ENCODE measurements at regions not wholly inside any gene's neighbourhood (a gene's known extent, or its start where the extent isn't known, plus 50 kb on each side); places are given as distances from the start of the nearest gene placed in this dataset.
A peak's percentile ranks its signal among the peaks of the same experiment; 100 is the strongest.

DNA sequence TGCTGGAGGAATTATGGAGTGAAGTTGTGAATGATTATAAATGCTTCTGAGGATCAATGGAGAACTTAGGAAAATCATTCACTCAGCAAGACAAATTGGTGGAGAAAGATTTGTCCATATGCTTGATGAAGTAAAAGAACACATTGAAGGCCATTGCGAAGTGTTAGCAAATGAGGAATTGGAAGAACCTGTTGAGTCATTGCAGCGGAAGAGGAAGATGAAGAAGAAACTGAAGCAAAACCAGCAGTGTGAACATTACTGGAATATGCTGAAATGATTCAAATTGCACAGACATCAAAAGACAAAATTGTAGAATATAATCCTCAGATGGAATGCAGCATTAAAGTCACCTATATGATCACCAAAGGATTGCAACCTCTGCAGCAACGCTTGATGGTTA lies 168.1 kb downstream of the ADAMTS15 start:
- no peak for DNase-seq

DNA sequence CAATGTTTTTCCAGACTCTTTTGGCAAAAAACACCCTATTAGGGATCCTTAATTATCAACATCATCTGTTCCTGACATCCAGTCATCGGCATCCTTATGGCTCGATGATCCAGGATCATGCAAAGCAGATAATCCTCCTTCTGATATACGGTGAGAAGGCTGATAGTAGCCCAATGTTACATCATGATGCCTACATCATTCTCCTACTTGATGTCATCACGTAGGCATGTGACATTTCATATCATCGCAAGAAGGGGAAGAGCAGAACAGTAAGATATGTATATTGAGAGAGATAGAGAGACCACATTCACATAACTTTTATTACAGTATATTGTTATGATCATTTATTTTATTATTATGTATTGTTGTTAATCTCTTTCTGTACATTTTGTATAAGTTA lies 168.6 kb downstream of the ADAMTS15 start:
- no peak for DNase-seq

DNA sequence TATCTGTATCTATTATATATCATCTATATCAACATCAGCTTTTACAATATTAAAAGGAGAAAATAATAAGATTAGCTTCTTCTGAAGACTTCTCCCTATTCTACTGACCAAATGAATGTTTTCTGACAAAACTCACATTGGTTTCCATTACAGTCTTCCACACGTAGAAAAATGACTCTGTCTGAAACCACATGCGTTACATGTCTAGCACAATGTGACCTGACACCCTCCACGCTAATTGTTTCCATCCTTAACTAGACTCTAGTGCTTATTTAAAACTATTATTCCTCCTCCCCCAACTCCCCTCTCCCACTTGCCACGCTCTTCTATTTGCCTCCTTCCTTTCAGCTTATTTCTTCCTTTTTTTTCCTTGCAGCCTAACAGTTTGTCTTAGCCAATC lies 172.1 kb downstream of the ADAMTS15 start:
- DNase-seq = no peak

DNA sequence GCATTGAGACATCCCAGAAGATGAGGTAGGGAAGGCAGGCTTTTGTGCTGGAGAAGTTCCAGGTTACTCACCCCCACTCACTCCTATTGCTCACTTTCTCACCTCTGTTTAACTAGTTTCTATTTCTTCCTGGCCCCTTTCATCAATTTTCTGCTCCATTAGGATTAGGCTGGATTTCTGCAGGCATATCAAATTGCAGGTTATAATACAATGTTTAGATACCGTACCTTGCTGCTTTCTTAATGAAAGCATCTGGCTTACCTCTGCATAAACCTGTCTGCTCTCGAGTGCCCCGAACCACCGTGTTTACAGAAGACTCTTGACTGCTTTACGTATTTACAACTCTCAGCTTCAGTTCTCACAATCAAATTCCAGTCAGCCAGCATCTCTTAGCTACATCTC lies 173.7 kb downstream of the ADAMTS15 start:
- peak; percentile 84 for DNase-seq

DNA sequence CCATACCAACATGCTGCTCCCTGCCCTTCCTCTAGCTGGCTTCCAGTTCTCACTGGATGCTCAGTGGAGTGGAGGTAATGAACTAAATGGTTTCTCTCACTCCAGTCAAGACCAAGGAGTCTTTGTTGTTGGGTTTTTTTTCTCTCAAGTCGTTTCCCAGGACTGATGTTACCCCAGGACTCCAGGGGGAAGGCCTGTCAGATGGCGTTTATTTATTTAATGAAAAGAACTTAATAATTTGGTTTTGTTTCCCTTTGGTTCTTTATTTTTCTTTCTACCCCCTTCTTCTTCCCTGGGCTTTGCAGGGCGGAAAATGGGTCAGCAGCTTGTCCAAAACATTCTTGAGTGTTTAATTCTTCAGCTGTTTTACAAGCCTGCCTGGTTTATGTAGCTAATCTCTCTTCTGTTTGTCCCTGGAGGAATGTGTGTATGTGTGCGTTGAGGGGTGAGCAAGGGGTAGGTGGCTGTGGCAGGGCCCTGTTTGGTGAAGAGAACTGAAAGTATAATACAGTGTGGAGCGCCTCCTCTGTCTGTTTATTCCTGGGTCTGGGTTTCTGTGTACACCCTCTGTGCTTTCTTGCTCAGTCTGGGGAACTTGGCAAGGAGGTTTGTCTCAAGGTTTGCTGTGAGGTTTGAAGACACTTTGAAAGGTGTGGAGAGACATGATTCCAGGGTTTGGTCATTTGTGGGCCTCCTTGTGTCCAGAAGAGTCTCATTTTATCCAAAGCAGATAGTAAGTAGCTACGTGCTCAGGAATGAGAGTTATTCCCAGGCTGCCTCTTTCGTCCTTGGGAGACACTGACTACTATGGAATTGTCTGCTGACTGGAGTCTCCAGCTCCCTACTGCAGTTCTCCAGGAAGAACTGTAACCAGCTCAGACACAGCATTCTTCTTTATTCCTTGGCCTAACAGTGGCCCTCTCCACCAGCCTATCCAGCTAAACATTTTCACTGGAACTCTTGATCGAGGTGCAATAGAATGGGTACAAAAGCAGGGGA lies 175.5 kb downstream of the ADAMTS15 start:
- peak; percentile 10 for DNase-seq

DNA sequence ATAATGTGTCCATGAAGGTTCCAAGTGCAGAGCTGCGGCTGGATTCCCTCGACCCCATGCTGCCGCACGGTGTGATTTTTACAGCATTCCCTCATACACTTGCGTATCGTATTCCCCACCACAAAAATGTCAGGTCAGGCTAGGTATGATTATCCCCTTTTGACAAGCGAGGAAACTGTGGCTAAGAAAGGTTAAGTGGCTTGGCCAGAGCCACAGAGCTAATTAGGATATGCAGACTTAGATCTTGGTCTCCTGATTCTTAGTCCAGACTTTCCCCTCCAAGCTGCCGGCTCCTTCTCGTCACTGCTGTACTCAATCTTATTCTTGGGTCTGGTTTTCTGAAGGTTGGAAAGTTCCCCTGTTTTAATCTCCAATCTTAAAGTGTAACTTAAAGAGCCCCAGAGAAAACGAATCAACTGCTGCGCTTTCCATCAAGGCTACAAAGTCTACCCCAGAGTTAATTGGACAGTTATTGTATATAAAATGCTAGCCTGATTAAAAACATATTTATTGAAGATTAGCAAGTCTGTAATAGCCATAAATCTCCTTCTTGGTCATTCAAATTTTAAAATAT lies 176.6 kb downstream of the ADAMTS15 start:
- DNase-seq = no peak

DNA sequence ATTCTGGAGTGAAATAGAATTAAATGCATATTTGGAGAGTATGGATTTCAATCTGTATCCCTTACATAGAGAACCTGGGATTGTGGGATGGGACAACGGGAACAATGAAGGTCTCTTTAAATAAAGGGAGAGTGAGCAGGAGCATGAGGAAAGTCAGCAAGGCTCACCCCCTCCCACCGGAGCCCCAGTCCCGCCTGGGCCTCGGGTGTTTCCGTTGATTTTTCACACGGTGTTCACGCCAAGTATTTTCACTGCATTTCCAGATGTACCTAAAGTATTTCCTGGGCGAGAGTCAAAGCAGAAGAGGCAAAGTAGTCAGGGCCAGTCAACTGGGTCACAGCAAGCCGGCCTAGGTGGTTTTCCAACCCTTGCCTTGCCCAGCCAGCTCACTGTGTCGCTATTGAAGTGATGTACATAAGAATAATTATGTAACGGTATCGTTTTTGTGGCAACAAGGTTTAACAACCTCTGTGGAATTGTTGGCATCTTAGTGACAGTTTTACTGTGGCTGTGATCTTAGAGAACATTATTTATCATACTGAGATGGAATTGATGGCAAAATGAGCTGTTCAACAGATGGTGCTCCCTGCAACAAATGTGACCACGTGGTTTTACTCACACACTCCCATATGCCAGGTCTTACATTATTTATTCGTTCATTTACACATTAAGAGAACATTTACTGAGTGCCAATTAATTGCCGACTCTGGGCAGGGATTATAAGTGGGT lies 177.3 kb downstream of the ADAMTS15 start:
- DNase-seq = peak; percentile 91

DNA sequence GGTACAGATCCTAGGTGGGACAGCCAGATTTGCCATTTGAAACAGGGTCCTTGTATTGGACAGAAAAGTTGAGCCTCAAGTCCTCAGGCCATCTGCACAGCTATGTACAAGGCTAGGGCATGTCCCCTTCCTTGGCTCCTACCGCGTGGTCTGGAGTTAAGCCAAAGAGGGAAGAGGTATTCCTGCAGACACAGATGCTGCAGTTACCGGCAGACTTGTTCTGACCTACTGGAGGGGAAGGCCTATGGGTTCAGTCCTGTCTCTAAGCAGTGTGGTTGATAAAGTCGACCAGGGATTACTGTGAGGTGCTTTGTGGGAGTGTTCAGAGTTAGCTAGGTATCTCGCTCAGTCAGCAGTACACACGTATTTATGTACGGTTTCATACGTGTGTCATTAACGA lies 180.6 kb downstream of the ADAMTS15 start:
- peak; percentile 69 for DNase-seq

DNA sequence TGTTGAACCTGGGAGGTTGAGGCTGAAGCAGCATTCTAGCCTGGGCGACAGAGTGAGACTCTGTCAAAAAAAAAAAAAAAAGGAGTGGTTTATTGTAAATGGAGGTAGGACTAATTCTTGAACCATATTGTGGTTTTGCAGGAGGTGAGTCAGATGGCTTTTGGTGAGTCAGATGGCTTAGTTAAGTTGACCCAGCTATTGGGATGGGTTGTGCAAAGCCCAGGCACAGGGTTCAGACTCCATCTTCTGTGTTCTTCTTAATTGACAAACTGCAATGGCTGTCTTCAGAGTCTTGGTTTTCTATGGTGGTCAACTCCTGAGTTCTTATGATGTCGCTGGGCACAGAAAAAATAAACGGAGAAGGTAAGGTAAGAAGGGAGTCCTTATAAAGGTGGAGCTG lies 182.7 kb downstream of the ADAMTS15 start:
- DNase-seq = no peak

DNA sequence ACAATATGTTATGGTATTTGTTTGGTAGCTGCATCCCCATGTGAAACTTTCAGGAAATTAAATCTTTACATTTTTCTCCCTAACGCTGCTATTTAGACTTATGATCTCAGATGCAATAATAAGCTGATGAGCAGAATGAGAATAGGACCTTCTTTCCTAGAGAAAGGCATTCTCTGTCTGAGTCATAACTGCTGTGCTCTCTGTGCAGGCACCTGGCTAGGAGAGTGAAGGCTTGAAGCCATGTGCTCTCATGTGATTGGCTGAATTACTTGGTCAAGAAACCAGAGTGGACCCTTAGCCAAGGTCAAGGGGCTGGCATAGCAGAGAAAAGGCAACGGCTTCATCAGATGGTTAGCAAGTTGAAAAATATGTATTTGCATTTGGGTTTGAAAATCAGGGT lies 185.0 kb downstream of the ADAMTS15 start:
- no peak for DNase-seq

DNA sequence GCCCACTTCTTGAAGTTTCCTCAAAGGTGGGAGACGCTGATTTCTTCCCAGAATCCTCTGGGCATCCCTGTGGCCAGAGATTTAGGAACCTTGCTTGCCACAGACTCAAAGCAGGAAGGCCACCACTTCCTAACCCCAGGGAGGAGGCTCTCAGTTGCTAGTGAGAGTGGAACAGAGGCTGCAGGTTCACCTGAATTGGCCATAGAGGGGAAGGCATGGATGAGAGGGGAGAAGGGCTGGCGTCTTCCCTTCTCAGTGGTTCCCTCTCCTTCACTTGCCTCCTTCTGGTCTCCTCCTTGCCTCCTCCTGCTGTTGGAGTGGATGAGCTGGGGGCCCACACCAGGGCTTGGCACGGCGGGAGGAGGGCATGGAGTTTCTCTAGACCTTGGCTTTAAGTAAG lies 185.7 kb downstream of the ADAMTS15 start:
- DNase-seq = no peak

DNA sequence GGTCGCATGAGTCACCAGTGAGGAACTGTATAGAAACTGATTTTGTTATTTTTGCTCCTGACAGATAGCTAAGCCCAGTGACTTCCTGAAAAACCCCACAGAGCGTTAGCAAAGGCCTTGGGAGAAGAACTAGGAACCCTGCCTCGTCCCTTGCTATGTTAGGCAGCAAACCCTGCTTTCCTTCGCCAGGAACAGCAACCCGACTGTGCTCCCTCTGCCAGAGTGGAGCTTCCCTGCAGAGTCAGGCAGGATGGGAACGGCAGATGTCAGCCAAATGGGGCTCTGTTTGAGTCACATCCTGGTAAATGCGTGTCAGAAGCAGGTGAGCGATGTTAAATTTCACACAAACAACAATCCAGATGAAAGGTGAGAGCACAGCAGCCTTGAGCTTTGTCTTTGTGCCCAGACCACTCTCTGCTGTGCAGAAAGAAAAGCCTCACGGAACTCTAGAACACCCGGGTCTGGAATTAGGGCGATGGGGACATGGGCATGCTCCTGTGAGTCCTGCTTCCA lies 186.6 kb downstream of the ADAMTS15 start:
- DNase-seq = peak; percentile 84

DNA sequence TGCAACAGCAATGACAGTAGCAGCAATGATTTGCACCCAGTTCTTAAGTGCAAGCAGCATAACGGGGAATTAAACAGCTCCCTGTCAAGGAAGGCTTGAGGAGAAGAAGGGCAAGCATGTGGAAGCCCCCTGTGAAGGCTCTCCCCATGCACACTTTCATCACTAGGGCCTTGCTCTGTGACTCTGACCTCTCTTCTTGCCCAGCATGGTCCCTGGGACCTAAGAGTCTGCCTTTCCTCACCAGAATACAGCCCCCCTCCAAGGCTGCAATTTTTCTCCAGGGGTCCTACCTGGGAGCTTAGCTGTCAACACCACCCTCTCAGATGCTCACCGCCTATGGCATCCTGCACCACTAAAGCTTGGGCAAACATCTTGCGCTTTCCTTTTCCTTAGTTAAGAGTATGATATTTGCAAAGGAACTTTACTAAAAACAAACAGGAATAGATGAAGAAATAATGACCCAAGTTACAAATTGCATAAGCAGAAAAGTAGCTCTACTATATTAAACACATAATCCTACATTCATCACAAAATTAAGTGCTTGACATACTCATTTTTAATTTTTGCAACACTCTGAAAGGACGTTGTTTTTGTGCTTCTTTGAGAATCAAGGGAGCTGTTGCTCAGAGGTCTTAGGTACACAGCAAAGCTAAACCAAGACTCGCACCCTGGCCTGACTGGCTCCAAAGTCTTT lies 187.6 kb downstream of the ADAMTS15 start:
- DNase-seq = no peak

DNA sequence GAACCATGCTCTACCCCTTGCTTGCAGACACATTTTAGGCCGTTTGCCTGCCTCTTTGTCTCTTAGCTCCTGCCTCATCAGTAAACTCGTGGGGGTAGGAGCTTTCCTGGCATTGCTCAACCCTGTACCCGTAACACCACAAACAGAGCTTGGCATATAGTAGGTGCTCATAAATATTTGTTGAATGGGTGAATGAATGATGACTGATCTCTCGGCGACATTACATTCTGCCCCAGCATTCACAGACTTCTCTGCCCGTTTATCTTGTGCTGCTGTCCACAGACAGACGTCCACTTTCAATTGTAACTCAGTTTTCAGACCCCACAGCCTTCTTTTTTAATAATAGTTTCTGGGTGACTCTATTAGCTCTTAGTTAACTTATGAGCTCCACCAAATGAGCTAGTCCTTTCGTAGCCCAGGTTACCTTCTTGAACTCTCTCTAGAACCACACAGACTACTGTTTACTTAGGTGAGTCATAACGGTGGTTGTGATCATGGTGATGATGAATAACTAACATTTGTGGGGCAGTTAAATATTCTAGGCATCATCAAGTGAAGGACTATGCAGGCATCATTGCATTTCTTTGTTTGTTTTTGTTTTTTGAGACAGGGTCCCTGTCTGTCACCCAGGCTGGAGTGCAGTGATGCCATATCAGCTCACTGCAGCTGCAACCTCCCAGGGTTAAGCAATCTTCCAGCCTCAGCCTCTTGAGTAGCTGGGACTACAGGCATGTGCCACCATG lies 188.4 kb downstream of the ADAMTS15 start:
- no peak for DNase-seq

DNA sequence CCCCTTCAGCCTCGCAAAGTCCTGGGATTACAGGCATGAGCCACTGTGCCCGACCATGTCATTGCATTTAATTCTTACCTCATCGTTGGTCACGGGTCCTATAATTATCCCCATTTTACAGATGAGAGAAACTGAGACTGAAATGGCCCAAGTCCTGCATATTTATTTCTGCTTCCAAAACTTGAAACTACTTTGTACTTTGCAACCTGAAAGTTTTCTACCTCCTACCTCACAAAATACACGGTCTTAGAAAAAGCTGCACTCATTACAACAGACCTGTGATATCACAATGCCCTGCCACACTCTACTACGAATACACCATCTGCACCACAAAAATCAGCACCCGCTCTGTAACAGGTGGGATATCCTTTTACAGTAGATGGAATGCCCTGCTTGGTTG lies 189.1 kb downstream of the ADAMTS15 start:
- peak; percentile 23 for DNase-seq

DNA sequence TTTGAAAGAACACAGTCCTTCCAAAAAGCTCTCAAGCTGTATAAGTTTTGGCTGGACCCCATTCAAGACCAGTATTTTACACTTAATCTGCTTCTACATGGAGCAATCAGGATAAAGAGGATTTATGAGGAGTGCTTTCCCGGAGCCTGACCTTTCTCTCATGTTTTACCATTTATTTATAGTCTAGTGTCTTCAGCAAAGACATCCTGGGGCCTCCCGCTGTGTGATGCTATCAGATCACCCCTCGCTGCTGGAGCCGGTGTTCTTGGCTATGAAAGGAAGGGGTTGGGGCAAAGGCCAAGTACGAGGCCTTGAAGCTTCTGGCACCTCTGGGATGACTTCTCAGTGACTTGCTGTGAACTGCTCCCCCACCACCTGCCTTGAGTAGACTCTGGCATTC lies 189.6 kb downstream of the ADAMTS15 start:
- no peak for DNase-seq

DNA sequence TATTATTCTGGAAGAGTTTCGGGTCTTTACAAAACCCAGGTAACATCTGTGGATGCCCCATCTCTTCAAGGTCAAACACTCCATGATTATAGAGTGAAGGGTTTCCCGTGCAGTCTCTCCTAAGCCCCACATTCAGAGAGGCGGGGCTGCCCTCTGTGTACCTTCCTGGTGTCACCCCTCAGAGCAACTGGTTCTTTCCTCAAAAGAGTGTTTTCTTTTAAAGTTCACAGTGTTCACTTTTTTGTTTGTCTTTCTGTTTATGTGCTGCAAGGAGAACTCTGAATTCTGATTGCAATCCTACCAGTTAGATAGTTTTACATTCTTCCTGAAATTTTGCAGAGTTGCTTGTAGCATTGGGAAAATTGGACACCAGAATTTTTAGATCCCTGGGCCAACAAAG lies 190.2 kb downstream of the ADAMTS15 start:
- DNase-seq = no peak

DNA sequence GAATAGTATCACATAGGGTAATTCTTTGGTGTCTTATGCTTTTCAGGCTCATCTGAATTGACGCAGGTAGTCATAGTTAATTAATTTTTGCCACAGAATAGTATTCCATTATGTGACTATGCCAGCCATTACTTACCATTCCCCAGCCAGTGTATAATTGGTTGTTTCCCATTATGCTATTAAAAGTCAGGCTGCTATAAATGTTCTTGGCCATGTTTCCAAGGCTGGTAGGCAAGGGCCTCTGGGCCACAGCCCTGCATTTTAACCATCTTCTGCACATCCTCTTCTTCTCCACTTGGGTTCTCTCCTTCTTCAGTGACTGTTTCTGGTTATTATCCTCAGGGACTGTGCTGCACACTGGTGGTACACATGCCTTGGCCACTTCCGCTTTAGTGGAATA lies 190.9 kb downstream of the ADAMTS15 start:
- no peak for DNase-seq

DNA sequence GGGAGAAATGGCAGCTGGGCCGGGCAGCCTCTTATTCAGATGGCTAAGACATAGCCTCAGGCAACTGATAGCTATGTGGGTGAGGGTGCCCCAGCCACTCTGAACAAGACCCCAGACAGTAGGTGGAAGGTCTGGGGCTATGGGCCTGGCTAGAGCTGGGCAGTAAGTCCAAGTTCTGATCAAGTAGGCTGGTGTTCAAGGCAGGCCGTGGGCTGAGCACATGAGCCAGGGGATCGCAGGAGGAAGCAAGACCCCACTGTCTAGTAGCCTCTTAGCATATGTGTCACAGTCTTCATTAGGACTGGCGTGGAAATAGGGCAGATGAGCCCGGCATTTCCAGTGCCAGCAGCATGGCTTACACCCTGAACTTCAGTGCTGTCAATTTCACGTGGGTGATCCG lies 192.1 kb downstream of the ADAMTS15 start:
- no peak for DNase-seq

DNA sequence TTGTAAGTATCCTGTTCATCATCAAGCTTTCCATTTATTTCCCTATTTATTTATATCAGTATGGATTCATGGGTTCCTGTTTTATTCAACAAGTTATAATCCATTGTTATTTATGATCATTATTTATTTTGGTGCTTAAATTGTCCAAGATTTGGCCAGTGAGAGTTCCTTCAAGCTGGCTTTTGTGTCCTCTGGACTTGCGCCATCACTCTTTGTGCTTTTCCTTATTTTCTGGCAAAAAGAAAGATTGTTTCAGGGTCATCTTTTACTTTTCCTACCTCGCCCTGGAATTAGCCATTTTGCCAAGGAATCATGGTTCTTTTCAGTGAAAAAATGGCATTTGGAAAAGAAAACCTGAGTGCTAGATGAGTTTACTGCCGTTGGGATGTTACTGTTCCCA lies 193.4 kb downstream of the ADAMTS15 start:
- no peak for DNase-seq

DNA sequence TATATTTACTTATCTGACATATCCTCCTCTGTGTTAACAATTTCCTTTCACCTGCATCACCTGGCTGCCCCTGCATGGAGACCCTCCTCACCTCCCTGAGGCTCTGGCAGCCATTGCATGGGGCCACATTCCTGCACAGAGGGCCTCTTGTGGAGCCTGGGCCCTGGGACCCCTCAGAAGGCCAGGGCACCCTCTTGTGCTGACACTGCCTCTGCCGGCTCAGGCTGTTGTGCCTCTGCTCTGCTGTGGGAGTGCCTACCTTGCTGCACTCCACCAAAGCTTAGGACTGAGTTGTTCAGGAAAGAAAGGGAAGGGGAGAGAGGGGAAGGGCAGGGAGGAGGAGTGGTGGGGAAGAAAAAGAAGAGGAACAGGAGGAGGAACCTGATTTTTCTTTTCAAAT lies 194.5 kb downstream of the ADAMTS15 start:
- DNase-seq = no peak

DNA sequence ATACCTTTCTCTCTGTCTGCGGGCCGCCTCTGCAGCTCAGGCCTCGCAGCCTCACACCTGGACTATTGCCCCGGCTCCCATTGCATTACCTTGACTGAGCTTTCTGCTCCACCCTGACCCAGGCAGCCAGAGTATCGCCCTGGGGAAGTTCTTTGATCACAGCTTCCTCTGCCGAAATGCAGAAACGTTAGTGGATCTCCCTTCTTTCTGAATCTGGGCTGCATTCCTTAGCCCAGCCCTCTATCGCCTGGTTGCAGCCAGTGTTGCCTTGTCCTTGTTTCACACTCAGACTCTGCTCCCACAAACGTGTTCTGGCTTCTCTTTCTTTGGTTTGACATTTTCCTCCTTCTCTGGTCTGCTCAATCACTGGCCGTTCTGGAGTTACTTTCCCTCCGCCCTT lies 195.7 kb downstream of the ADAMTS15 start:
- DNase-seq = no peak

Data from NCI-H2171 treated with DMSO at 0.1 percent for 48 hours (cell line).